A673 (cell line): ENCODE measurements at regions not wholly inside any gene's neighbourhood (a gene's known extent, or its start where the extent isn't known, plus 50 kb on each side); places are given as distances from the start of the nearest gene placed in this dataset.
A peak's percentile ranks its signal among the peaks of the same experiment; 100 is the strongest.

ENCODE experiments used
- BruUV-seq: library from RNA; stranded (reverse); fragments of 400-500 nt; replicated peaks from 2 replicates; lab custom pipeline; 2021; lab: Mats Ljungman, UMichigan
- CTCF ChIA-PET: fragments of 300-600 bp; sonication (Branson Sonifier 250); formaldehyde crosslinking; loops from one replicate; lab custom pipeline; 2022; ENCODE audit warnings: antibody characterized with exemption; lab: Charles Lee
- POLR2A ChIA-PET: fragments of 300-600 bp; sonication (Branson Sonifier 250); formaldehyde crosslinking; loops from one replicate; lab custom pipeline; 2022; ENCODE audit warnings: antibody characterized with exemption; ENCODE audit not compliant: low non-redundant PET; lab: Charles Lee
- DNase-seq: peaks from one replicate; pipeline ENCODE4 v3.0.0-alpha.2; 2015; ENCODE audit warnings: low spot score
- H3K27ac ChIP-seq: fragments of 200-600 bp; sonication (generic); 2 replicates; pipeline ENCODE4 v1.5.1; 2016; ENCODE audit warnings: mixed run types, low read depth, mild to moderate bottlenecking, mixed read lengths, antibody characterized with exemption, low read length; ENCODE audit not compliant: poor library complexity, severe bottlenecking
- H3K27me3 ChIP-seq: fragments of 200-600 bp; sonication (generic); replicated peaks from 2 replicates; pipeline ENCODE4 v1.6.1; 2017; ENCODE audit warnings: mixed run types, low read depth, mild to moderate bottlenecking, mixed read lengths, antibody characterized with exemption, low read length; ENCODE audit not compliant: insufficient read depth, poor library complexity
- H3K36me3 ChIP-seq: fragments of 200-600 bp; sonication (generic); 2 replicates; pipeline ENCODE4 v1.6.1; 2016; ENCODE audit warnings: mixed run types, mild to moderate bottlenecking, mixed read lengths, antibody characterized with exemption, low read length; ENCODE audit not compliant: insufficient read depth, poor library complexity, severe bottlenecking
- H3K4me1 ChIP-seq: fragments of 200-600 bp; sonication (generic); 2 replicates; pipeline ENCODE4 v1.6.1; 2017; ENCODE audit warnings: mixed run types, mild to moderate bottlenecking, mixed read lengths, antibody characterized with exemption, low read length; ENCODE audit not compliant: insufficient read depth, poor library complexity, severe bottlenecking
- H3K4me3 ChIP-seq: fragments of 200-600 bp; sonication (generic); 2 replicates; pipeline ENCODE4 v1.5.1; 2016; ENCODE audit warnings: low read depth, mixed run types, mild to moderate bottlenecking, mixed read lengths, low read length; ENCODE audit not compliant: poor library complexity, severe bottlenecking
- H3K9me3 ChIP-seq: fragments of 200-600 bp; sonication (generic); 2 replicates; pipeline ENCODE4 v1.6.1; 2016; ENCODE audit warnings: mixed run types, low read depth, mild to moderate bottlenecking, mixed read lengths, antibody characterized with exemption, low read length; ENCODE audit not compliant: poor library complexity, severe bottlenecking
- EZH2 ChIP-seq: fragments of 200-600 bp; sonication (generic); IDR thresholded peaks from 2 replicates; pipeline ENCODE4 v1.6.1; 2017; ENCODE audit warnings: borderline replicate concordance, low read depth, mild to moderate bottlenecking, mixed read lengths, antibody characterized with exemption, low read length; ENCODE audit not compliant: poor library complexity, severe bottlenecking
- intact Hi-C: fragments of 100-400 bp; cut with micrococcal nuclease; formaldehyde crosslinking; loops from one replicate; pipeline ENCODE4 v1.10.0; 2022; ENCODE audit not compliant: unreplicated experiment
- TF ChIP-seq, protein P1 (sequence below): fragments of 300-800, 200-600 bp; sonication (generic); conservative IDR thresholded peaks from 2 replicates; pipeline ENCODE4 v1.5.1; 2017; ENCODE audit warnings: low read depth, mild to moderate bottlenecking, antibody characterized with exemption, low read length, moderate library complexity, mixed read lengths

DNA sequence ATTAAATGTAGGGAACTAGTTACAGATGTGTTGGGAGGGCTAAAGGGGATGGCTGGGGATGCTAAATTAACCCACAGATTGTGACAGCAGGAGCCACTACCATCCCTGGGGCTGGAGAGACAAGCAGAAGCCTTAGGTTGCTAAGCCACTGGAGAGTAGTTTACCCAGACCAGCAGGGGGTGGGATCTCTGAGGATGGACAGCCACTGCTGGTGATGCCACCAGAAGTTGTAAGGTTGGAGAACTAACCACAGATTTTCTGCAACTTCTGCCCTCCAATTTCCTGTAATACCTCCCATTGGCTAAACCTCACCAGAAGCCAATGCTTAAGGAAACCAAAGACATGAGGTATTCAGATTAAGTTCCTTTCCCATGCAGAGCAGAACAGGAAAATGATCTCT lies 139.6 kb upstream of the NOX3 start:
- H3K4me3 ChIP-seq = no peak overlapping the region
- no peak overlapping the region for H3K27ac ChIP-seq
- intact Hi-C loops = no loop called here

DNA sequence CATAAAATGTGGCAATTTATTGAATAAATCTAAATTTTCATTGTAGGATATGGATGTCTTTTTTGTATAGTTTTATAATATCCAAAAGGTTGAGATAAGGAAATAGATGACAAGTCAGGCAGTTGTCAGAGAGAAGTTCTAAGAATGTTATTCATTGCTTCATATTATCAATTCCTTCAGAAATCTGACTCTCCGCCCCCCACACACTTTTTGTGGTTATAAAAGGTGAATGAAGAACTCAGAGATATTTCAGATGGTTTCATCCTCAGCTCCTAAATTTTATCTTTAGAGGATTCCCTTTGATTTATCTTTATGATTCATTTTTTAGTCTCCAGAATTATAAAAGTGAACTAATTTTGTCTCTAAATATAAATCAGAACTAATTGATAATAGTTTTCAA lies 136.1 kb upstream of the NOX3 start:
- POLR2A ChIA-PET = no interaction called here
- no peak for TF ChIP-seq EZH2
- TF ChIP-seq, protein P1, sequence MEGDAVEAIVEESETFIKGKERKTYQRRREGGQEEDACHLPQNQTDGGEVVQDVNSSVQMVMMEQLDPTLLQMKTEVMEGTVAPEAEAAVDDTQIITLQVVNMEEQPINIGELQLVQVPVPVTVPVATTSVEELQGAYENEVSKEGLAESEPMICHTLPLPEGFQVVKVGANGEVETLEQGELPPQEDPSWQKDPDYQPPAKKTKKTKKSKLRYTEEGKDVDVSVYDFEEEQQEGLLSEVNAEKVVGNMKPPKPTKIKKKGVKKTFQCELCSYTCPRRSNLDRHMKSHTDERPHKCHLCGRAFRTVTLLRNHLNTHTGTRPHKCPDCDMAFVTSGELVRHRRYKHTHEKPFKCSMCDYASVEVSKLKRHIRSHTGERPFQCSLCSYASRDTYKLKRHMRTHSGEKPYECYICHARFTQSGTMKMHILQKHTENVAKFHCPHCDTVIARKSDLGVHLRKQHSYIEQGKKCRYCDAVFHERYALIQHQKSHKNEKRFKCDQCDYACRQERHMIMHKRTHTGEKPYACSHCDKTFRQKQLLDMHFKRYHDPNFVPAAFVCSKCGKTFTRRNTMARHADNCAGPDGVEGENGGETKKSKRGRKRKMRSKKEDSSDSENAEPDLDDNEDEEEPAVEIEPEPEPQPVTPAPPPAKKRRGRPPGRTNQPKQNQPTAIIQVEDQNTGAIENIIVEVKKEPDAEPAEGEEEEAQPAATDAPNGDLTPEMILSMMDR = no peak
- no peaks in the 10 kb centered on the region for H3K36me3 ChIP-seq
- intact Hi-C loops = no loop called here
- no peak overlapping the region for H3K27ac ChIP-seq
- H3K9me3 ChIP-seq = no peaks in the 10 kb centered on the region
- no TSS peak for BruUV-seq
- CTCF ChIA-PET = no interaction called here
- no peak overlapping the region for H3K4me3 ChIP-seq
- DNase-seq = no peak
- H3K27me3 ChIP-seq = no peaks in the 10 kb centered on the region
- peaks cover 2% of the 10 kb centered on the region for H3K4me1 ChIP-seq

More for the DNA sequence above, 139.6 kb upstream of the NOX3 start:
- POLR2A ChIA-PET = no interaction called here
- no peaks in the 10 kb centered on the region for H3K9me3 ChIP-seq
- no peaks in the 10 kb centered on the region for H3K4me1 ChIP-seq
- CTCF ChIA-PET = no interaction called here
- no peaks in the 10 kb centered on the region for H3K27me3 ChIP-seq
- BruUV-seq = no TSS peak
- no peaks in the 10 kb centered on the region for H3K36me3 ChIP-seq
- no peak for DNase-seq
- TF ChIP-seq, protein P1 = no peak
- TF ChIP-seq EZH2 = no peak

DNA sequence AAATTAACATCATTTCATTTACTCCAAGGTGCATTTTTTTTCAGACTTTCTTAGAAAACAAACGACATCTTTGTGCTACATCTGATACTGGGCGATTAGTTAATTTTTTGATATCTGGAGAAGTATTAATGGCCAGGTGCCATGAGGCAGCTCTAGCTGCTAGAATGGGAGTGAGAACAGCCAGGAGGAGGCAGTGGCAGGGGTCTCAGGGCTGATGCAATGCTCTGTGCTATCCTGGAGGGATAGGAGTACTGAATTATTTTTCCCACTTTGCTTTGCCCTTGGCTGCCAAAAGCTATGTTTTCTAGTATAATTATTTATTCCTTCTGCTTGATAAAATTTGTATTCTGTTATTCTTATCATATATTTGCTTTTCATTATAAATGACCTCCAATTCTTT lies 133.6 kb upstream of the NOX3 start:
- no peak for DNase-seq
- CTCF ChIA-PET = no interaction called here
- H3K4me1 ChIP-seq = peaks cover 14% of the 10 kb centered on the region
- no peak overlapping the region for H3K27ac ChIP-seq
- TF ChIP-seq, protein P1 = peak; percentile 26; the same call in 1 of the 2 replicates
- TF ChIP-seq EZH2 = no peak
- H3K4me3 ChIP-seq = no peak overlapping the region
- no peaks in the 10 kb centered on the region for H3K36me3 ChIP-seq
- H3K27me3 ChIP-seq = no peaks in the 10 kb centered on the region
- H3K9me3 ChIP-seq = no peaks in the 10 kb centered on the region
- intact Hi-C loops = no loop called here
- no TSS peak for BruUV-seq
- POLR2A ChIA-PET = no interaction called here
